GM04503 (cell line): ENCODE measurements at regions not wholly inside any gene's neighbourhood (a gene's known extent, or its start where the extent isn't known, plus 50 kb on each side); places are given as distances from the start of the nearest gene placed in this dataset.

Source experiments
- DNase-seq: peaks from one replicate; pipeline ENCODE4 v3.0.0-alpha.2; 2012; ENCODE audit warnings: low read depth

DNA sequence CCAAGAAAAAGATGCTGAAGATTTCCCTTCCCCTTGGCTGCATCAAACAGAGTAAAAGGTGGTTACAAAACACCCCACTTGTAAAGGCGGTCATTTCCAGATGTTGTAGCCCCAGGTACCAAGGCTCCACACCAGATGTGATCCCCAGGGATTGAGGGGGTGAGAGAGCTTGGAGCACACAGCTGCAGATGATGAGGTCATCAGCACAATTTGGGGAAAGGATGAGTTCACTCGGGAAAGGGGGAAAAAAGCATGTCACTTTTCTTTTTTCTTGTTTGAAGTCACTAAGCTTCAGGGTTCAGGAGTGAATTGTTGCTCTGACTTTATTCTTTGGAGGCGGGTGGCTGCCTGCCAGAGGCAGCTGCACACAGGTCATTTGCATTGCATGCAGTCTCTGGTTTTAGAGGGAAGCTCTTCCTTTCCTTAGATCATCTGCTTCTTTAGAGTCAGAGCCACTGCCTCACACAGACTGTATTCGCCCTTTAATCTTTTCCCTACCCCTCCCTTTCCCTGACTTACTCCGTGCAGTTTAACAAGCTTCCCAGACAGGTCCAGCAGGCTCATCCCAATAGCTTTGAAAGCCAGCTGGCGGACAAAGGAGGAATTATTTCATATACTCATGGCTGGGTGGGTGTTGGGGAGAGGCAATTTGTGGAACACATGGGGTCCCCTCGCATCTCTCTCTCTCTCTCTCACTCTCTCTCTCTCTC, 409.3 kb upstream of the SLC24A2 start:
- DNase-seq = no peak

DNA sequence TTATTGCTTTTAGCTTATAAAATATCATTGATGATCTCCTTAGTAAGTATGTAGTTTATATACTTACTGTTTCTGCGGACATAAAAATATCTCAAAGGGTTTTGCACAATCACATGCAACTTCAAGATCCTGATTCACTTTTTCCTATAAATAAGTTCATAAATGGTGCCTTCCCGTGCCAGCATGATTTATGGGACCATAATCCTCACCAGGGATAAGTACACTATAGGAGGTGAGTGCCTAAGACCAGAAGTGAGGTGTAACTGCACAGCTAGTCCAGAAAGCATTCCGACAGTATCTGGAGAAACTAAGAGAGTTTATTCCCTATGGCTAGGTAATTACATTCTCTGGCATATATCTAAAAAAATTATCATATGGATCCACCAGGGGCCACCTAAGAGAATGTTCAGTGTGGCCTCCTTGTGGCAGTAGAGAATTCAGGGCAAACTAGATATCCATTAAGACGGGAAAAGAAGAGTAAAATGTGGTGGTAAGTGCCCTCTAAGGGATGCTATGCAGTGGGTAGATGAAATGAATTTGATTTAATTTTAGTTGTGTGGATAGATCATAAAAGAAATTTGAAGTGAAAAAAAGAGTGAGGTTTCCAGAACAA, 402.5 kb upstream of the SLC24A2 start:
- no peak for DNase-seq

DNA sequence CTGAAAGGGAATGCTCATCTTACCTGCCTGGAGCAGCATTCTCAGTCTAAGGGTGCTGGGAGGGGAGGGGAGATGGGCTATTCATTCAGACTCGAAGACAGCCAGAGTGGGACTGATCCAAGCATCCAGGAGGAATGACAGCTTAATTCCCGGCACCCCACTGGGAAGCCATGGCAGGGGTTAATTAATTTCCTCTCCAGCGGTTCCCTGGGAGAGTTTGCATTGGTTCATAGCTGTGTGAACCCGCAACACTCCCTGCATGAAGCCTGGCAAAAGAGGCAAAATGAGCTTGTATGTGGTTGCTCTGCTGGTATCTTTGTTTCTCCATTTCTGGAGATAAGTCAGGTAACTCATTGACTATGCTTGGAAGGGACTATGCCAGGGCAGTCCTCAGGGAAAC, 401.0 kb upstream of the SLC24A2 start:
- no peak for DNase-seq

DNA sequence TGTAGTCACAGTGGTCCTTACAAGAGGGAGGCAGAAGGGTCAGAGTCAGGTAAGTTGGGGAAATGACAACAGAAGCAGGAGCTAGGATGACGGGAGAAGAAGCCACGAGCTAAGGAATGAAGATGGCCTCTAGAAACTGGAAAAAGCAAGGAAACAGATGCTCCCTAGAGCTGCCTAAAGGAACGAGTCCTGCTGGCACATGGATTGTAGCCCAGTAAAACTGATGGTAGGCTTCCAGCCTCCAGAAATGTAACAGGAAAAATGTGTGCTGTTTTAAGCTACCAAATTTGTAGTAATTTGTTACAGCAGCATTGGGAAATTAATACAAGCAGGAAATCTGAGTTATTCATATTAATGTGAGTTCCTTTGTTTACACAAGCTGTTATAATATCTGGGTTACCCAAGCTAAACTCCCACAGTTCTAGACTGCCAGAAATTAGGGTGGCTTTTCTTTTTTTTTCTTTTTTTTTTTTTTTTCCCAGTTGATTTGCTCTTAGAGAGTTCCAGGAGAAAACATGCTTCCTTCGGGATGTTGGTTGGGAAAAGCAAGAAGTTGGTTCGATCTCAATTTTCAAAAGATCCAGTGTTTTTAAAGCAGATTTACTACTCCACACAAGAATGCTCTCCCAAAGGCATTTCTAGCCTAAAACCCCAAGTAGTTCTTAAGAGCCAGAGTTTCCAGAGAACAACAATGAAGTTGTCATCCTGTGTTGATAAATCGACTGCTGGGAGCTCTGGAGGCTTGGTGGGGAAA, 400.0 kb upstream of the SLC24A2 start:
- DNase-seq = no peak

DNA sequence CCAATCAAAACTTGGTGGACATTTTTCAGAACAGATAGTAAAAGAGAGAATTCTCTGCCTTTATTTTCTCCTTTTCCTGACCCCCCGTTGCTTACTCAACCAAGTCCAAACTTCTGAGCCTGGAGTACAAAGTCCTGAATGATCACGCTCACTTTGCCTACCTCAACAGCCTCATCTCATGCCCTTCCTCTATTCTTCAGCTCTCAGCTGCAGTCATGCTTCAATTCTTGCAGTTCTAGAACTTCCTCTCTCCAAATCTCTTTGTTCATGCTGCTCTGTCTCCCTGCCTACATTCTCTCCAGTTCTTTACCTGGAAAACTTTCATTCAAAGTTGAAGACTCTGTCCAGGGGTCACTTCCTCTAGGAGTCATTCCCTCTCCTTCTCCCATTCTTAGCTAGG, 398.5 kb upstream of the SLC24A2 start:
- DNase-seq = no peak

DNA sequence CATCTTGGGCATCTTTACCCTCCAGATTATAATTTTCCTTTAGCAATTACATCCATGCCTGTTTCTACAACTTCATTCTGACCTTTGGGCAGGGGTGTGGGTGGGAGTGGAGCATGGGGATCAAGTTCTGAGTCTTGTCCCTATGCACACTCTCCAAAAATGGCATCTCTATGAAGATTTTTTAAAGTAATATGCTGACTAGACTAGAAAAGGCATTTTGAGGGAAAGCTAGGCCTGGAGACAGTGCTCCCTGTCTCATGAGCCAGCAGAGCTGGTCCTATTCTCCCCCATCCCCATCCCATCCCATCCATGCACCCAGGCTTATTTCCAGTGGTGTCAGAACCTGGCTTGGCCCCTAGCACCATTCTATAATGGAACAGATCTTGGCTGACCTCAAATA, 398.0 kb upstream of the SLC24A2 start:
- DNase-seq = no peak

DNA sequence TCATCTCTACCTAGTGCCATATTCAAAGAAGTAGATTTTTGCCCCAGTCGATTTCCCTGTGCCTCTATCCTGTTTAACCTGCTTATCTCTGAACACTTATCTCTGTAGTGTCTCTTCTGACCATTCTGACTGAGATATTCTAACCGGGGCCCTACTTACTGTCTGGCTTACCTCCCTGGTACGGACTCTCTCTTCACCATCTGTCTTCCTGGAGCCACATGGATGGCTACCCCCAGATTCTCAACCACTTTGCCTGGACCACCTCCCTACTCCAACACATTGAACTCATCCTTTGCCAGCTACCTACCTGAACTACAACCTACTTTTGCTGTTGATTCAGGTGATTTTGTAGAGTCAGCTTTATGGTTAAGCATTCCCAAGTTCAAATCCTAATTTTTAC, 397.4 kb upstream of the SLC24A2 start:
- DNase-seq = no peak

DNA sequence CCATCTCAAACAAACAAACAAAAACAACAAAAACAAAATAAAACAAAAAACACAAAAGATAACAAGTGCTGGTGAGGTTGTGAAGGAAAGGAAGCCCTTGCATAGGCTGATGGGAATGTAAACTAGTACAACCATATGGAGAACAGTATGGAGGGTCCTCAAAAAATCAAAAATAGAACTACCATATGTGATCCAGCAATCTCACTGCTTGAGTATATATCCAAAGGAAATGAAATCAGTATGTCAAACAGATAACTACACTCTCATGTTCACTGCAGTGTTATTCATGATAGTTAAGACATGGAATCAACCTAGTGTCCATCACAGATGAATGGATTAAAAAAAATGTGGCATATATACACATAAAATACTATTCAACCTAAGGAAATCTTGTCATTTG, 395.7 kb upstream of the SLC24A2 start:
- no peak for DNase-seq

DNA sequence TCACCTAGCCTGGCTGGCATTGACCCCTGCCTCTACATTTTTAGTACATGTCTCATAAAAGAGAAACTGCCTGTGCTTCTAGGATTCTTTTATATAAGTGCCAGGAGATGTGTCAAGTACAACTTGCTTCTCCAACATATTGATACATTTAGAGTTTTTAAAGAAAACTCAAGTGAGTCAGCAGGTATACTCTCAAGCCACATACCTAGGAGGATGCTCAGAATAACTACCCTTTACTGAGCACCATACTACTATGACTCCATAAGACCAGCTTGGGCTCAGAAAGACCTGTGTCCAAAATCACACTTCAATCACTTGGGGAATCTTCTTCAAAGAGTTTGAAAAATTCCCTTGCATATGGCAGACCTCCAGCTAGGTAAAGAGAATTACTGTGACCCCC, 389.8 kb upstream of the SLC24A2 start:
- no peak for DNase-seq

DNA sequence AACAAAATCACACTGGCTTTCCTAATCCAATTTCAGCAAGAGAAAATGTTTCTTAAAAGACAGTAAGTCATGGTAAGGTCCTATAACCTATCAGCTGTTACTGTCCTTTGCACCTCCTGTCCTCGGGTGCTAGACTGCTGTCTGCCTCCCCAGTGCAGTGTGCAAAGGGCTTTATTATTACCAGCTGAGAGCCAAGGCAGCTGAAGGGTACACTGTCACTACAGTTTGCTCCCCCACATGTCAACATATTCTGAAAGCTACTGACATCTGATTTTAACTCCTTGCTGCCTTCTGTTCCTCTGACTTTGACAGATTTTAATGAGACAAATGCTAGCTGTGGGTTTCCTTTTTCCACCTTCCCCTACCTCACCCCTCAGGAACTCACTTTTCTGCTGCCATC, 389.4 kb upstream of the SLC24A2 start:
- no peak for DNase-seq

DNA sequence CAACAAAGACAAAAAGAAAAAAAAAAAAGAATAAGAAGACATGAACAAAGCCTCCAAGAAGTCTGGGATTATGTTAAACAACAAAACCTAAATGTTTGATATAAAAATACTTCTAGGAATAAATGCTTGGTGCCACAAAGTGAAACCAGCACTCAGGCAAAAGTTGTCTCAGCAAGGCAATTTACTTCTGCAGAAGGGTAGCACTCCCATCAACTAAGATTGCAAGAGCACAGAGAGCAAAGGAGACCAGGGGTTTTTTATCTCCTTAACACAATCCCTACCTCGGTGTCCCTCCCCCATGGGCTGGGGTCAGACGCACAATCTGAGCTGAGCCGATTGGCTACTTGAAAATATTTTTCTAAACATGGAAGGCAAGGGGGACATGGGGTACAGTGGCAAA, 381.3 kb upstream of the SLC24A2 start:
- DNase-seq = no peak

DNA sequence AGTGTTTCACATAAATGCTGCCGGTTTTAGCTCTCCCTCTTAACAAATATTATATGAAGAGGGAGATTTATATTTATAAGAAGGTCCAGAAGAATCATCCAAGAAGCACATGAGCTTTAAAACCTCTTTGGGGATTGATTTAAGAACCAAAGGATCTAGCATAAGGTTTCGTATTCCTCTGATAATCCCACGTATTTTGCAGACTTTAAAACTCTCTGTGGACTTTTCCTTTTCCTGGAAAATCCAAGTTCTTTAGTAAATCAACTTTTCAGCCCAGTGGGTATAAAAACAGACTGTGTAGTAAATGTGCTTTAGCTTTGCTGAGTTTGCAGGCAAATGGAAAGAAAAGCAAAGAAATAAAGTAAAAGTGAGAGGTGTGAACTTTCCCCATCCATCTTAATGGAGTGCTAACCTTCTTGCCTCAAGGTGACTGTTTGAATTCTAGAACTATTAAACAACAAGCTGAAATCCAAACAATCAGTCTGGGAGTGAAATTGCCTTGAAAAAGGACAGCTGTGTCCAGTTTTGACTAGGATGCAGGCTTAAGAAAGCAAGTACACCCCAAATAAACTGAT, 363.4 kb upstream of the SLC24A2 start:
- no peak for DNase-seq

DNA sequence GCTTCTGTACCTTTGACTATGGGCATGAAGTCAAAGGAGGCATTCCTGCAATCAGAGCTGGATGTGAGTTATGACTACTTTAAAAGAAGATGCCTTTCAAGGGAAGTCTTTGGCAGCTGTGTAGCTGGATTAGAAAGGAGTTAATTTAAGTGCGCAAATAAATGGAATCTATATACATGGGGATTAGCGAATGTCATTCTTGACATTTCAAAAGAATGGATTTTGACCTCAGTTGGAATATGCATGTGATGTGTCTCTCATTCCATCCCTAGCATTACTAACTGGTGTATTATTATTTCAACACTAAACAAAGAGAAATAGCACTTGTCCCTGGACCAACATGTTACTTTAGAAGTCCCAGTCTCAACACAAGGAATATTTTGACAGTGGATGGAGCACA, 359.6 kb upstream of the SLC24A2 start:
- DNase-seq = no peak

DNA sequence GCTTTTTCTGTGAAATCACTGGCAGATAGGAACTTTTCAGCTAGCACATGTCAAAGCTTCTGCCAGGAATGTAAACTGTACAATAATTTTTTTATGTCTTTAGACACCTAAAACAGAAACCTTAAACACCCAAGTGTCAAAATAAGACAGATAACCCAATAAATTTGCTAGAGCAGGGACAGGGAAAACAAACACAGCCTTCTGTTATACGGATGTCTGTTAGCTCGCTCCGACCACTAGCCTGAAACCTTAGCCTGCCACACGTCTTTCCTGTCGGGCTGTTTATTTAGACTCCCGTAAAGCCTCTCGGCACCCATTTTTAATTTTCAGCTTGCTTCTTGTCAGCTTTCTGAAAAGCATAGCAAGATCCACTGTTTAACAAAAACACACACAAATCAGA, 355.4 kb upstream of the SLC24A2 start:
- DNase-seq = no peak

DNA sequence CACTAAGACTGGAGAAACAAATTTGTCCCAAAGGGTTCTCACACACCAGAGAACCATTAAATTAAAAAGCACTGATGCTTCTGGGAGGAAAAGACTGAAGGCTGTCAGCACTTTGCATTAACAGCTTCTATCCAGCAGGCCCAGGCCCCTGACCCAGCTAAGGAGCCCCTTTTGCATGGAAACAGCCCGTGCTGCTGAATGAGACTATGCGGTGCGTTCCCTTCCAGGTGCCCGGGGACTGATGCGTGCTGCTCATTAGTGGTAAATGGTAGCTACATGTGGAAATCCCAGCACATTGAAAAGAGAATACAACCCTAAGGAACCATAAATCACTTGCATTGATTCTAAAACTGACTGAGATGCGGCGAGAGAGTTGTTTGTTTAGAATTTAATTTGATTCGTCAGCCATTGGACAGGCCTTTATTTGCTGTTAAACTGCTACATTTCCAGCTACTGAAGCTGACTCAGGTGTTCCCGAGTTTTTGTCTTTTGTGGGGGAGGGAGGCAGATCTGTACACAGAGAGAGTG, 351.0 kb upstream of the SLC24A2 start:
- no peak for DNase-seq

DNA sequence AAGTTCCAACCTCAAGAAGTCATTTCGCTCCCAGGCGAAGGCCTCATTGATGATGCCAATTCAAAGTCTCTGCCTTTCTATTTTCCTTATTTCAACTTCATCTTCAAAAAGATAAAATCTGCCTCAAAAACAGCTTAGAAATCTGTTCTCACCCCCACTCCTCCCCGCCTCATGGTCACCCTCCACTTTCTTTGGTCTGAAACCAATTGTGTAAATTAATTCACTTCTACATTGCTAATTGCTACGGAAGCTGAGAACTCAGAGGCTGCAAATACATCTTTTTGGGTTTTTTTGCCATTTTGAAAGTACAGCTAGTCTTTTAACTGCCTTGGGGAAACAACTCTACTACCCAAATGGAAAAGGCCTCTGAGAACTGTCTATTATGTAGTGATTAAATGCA, 350.0 kb upstream of the SLC24A2 start:
- no peak for DNase-seq

DNA sequence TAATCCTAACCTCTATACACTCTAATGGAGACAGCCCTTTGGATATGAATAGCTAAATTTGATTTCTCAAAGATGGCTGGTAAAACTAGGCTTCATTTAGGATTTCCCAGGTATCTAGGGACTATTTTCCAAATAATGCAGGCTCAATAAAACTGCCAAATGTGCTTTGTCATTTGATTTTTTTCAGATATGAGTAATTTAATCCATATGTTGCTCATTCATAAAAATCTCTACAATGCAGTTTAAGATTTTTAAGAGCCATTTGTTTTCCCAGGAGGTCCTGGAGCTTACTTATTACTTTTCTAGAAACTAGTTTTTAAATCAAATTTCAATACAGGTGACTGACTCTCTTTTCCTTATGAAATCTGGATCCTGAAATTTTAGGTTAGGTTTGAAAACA, 349.3 kb upstream of the SLC24A2 start:
- no peak for DNase-seq

DNA sequence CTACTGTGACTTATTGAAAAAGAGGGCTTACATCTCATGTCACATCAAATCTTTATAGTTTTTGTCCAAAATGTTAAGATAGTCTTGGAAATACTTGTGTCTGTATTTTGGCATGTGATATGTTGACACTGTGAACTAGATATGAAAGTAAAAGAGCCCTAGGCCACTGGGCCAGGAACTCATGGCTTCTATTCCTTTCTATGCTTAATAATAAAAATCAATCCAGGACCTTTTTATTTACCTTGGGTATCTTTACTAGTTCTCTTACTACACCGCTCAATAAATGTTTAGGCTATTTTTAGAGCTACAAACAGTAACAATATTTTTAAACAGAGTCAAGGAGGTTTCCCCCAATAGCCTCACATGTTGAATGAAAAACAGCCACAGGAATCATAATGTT, 348.6 kb upstream of the SLC24A2 start:
- no peak for DNase-seq

DNA sequence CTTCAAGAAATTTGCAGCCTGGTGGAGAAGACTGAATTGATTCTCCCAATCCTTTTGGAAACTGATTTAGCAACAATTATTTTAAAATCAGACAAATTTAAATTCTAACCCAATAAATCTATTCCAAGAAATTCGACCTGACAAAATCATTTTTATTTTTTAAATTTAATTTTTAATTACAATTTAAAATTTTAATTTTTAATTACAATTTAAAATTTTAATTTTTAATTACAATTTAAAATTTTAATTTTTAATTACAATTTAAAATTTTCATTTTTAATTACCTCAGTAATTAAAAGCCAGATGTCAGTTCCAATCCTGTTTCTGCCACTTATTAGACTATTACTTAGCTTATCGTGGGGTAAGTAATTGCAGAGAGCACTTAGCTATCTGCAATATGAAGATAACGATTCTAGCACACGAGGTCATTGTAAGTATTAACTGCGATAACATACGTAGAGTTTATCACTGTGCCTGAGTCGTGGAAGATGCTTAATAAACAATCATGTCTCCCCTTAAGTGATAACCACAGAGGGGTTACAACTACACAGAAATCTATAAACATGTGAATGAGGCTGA, 346.4 kb upstream of the SLC24A2 start:
- no peak for DNase-seq

DNA sequence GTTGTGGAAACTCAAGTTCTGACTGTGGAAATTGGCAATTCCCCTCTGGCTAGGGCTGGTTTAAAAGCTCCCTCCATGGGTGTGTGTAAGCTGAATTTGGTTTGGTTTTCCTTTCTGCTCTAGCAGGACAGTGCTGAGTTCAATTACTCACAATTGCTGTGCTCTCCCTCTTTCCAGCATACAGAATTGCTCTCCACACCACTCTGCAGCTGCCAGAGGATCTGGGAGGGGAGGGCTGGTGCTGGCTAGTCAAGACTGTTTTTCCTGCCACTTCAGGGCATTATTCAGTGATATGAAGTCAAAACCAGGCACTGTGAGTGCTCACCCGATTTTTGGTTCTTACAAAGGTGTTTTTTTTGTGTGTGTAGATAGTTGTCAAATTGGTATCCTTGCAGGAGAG, 336.9 kb upstream of the SLC24A2 start:
- DNase-seq = no peak

DNA sequence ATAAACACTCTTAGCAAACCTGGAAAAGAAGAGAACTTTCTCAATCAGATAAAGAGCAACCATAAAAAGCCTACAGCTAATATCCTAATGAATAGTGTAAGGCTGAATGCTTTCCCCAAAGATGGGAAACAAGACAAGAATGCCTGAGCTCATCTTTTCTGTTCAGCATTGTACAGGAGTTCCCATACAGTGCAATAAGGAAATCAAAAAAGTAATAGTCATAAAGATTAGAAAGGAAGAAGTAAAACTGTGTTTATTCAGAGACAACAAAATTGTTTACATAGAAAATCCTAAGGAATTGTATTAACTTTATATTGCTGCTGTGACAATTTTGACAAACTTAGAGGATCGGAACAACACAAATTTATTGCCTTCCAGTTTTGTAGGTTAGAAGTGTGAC, 330.7 kb upstream of the SLC24A2 start:
- no peak for DNase-seq

DNA sequence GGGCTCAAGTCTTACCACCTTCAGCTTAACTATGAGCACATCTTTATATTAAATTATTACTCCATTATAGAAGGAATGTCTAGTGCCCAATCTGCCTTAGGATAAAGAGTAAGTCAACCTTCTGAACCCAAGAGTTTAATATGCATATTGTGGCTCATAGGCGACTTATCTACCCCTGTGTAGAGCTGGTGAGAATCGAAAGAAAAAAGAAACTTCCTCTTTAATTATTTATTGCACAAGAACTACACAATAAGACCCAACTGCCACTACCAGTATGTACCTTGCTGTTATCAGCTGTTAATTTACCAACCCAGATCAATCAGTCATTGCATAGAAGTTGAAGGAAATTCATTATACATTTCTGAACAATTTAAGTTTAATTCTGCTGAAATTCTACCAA, 329.1 kb upstream of the SLC24A2 start:
- DNase-seq = no peak

DNA sequence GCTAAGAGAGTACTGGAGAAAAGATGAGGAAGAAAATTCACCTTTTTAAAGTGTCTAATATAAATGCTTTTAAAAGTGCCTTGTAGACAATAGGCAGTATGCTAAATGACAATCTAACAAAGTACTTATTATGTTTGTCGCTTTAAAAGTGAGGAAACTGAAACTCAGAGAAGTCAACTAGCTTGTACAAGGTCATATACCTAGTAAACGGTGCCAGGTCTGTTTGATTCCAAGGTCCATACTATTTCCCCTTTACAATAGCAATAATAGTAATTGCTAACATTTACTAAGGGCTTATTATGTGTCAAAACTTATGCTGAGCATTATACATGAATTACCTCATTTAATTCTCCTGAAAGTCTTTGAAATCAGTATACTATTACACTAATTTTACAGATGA, 328.6 kb upstream of the SLC24A2 start:
- no peak for DNase-seq
